ENCODE measurements at regions not wholly inside any gene's neighbourhood (a gene's known extent, or its start where the extent isn't known, plus 50 kb on each side); places are given as distances from the start of the nearest gene placed in this dataset.

DNA sequence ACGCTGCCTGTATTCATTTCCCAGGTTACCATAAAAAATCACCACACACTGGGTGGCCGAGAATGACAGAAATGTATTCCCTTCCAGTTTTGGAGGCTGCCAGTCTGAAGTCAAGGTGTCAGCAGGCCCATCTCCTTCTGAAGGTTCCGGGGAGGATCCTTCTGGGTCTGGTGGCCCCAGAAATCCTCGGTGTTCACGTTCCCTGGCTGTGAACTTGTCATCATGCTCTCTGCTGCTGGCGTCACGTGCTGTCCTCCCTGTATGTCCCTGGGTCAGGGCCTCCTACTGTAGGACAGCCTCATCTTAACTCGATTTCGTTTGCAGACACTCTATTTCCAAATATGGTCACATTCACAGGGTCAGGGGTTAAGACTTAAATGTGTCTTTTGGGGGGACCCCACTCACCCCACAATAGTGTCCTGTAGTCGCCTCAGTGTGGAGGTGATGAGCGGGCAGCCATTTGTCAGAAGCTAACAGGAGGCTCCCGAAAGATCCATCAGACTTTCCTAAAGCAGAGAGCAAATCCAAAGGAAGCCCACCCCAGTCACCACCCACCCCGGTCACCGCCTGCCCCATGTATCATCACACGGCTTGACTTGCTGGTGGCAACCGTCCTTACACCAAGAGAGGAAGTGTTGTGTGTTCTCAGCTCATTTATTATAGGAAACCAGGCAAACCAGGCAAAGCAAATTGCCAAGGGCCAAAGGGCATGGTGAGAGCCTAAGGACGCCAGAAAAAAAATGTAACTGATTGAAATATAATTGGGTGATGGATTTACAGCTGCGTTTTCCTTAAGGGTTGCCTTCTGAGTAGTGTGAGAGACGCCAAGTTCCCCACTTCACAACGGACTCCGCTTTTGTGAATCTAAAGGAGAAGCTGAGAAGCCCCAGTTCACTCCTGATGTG is 148.8 kb upstream of the ZNF236 start:
- H3K27ac ChIP-seq = no peak overlapping the region
- no peak overlapping the region for H3K4me3 ChIP-seq
- DNase-seq = no peak
- H3K4me1 ChIP-seq = no peaks in the 10 kb centered on the region
- TF ChIP-seq CTCF (IDR thresholded peaks at IDR 0.05) (no peak), POLR2A (IDR thresholded peaks at IDR 0.05) (no peak)
- H3K36me3 ChIP-seq = no peaks in the 10 kb centered on the region
- H3K27me3 ChIP-seq = no peaks in the 10 kb centered on the region
- H3K9me3 ChIP-seq = no peaks in the 10 kb centered on the region

GRCh38 chr18:76672627-76673026 is 149.7 kb upstream of the ZNF236 start:
- H3K9me3 ChIP-seq = no peaks in the 10 kb centered on the region
- H3K27ac ChIP-seq = no peak overlapping the region
- no peaks in the 10 kb centered on the region for H3K36me3 ChIP-seq
- DNase-seq = no peak
- no peaks in the 10 kb centered on the region for H3K27me3 ChIP-seq
- H3K4me1 ChIP-seq = no peaks in the 10 kb centered on the region
- H3K4me3 ChIP-seq = no peak overlapping the region
- no peak for TF ChIP-seq POLR2A (IDR thresholded peaks at IDR 0.05)
- TF ChIP-seq CTCF (IDR thresholded peaks at IDR 0.05) = no peak

DNA sequence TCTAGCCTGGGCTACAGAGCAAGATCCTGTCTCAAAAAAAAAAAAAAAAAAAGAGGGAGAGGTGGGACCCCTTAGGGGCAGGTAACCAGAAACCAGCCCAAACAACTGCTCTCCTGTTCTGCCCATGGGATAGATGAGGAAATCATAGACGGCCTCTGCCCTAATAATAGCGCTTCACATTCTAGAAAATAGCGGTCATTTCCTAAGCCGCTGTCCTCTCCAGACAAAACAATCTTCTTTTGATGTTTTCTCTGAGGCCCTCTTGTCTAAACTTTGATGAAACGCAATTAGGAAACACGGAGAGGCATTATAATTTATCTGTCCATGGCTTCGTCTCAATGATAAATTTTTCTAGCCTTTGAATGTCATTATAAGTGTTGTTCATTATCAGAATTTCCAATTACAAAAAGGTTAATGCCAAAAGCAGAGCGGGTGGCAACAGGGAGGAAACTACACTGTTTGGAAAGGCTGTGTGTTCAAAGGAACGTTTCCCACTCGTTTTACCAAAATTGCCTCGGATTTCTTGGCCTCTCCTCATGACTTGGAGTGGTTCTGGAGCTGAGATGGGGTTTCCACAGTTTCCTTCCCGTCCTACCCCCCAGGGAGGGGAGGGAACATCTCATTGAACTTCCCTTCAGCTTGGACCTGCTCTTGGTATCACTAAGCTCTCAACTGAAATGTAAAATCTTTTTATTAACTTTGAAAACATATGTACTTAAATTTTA is 151.6 kb upstream of the ZNF236 start:
- Histone ChIP-seq H3K4me3 (no peak overlapping the region), H3K36me3 (no peaks in the 10 kb centered on the region), H3K9me3 (no peaks in the 10 kb centered on the region), H3K27ac (no peak overlapping the region), H3K4me1 (no peaks in the 10 kb centered on the region), H3K27me3 (no peaks in the 10 kb centered on the region)
- no peak for TF ChIP-seq POLR2A (IDR thresholded peaks at IDR 0.05)
- TF ChIP-seq CTCF (IDR thresholded peaks at IDR 0.05) = no peak
- no peak for DNase-seq

- Histone ChIP-seq H3K27ac (no peak overlapping the region), H3K36me3 (no peaks in the 10 kb centered on the region), H3K4me1 (no peaks in the 10 kb centered on the region), H3K27me3 (no peaks in the 10 kb centered on the region), H3K9me3 (no peaks in the 10 kb centered on the region), H3K4me3 (no peak overlapping the region)
- DNase-seq = no peak
- TF ChIP-seq POLR2A (IDR thresholded peaks at IDR 0.05) (no peak), CTCF (IDR thresholded peaks at IDR 0.05) (no peak)
Observed at GRCh38 chr18:76668546-76668945, 153.8 kb upstream of the ZNF236 start.

GRCh38 chr18:76668119-76668518 is 154.2 kb upstream of the ZNF236 start:
- TF ChIP-seq CTCF (IDR thresholded peaks at IDR 0.05) = no peak
- no peaks in the 10 kb centered on the region for H3K27me3 ChIP-seq
- H3K27ac ChIP-seq = no peak overlapping the region
- DNase-seq = no peak
- no peaks in the 10 kb centered on the region for H3K9me3 ChIP-seq
- no peak overlapping the region for H3K4me3 ChIP-seq
- no peaks in the 10 kb centered on the region for H3K36me3 ChIP-seq
- H3K4me1 ChIP-seq = no peaks in the 10 kb centered on the region

Data from Peyer's patch (tissue), 4 donors.